NCI-H2107 treated with DMSO at 0.1 percent for 48 hours (cell line): ENCODE measurements at regions not wholly inside any gene's neighbourhood (a gene's known extent, or its start where the extent isn't known, plus 50 kb on each side); places are given as distances from the start of the nearest gene placed in this dataset.

Source experiments
- DNase-seq: peaks from one replicate; lab custom pipeline; 2025; ENCODE audit not compliant: unreplicated experiment; lab: John Stamatoyannopoulos, UW

DNA sequence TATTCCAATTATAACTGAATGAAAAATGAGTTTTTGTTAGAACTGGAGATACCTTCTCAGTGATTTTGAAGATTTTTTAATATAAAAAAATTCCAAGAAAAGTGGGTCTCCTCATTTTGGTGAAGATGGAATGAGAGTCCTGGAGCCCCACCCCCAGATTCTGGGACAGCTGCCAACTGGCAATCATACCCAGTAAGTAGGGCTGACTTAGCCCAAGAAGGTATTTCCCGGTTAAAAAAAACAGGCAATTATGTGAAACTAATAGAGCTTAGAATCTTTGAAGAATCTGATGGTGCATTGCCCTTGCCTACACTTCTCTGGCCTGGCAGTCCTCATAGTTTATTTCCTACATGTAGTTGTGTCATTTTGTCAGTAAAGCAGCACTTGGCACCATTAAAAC, 52.8 kb upstream of the VWDE start:
- DNase-seq, result no peak

DNA sequence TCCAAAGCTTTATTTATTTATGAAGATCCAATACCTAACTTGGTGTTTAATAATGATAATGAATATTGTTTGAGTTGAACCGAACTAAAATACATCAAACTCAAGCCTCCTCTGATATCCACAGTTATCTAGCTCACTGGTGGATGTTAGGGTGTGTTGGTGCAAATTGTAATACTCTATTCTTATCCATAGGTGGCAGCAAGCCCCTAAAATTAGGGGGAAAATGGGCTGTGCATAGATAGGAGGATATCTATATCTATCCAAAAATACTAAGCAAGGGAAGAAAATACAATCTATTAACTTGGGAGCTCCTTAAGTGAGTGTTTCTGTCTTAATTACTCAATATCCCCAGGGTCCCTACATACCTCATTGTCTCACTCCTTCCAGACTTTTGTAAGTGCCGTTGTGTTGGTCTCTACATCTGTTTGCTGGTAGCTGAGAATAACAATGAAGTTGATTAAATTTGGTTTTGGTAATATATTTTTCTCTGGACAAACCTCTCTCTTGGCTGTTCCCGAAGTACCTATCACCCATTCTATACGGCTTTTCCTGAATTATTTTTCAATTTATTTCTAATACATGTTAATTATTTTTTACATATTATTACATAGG, 55.0 kb upstream of the VWDE start:
- DNase-seq, result peak; percentile 65

- DNase-seq, result no peak
These were observed 64.2 kb upstream of the VWDE start for GRCh38 chr7:12467837-12468236.

DNA sequence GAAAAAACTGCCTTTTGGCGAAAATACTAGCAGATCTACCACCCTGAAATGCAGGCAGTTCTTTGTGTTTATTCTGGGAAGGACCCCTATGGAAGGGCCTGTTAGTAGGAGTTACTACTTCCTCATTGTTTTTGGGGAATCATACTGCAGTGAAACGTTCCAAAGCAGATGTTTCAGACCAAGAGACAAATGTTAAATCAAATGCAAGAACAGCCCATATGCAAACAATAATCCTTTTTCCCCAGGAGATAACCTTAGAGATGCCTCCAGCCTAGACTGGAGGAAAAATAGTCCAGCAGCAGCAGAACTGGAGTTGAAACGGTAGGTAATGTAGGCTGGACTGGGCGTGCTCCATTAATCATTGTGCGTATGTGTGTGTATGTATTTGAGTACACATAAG, 65.9 kb upstream of the VWDE start:
- no peak for DNase-seq

GRCh38 chr7:12470930-12471329, 67.3 kb upstream of the VWDE start:
- no peak for DNase-seq

GRCh38 chr7:12474035-12474434, 70.4 kb upstream of the VWDE start:
- DNase-seq, result no peak

- no peak for DNase-seq
These were observed 71.8 kb upstream of the VWDE start for GRCh38 chr7:12475362-12476063.

- no peak for DNase-seq
These were observed 74.0 kb upstream of the VWDE start for GRCh38 chr7:12477620-12478019.

DNA sequence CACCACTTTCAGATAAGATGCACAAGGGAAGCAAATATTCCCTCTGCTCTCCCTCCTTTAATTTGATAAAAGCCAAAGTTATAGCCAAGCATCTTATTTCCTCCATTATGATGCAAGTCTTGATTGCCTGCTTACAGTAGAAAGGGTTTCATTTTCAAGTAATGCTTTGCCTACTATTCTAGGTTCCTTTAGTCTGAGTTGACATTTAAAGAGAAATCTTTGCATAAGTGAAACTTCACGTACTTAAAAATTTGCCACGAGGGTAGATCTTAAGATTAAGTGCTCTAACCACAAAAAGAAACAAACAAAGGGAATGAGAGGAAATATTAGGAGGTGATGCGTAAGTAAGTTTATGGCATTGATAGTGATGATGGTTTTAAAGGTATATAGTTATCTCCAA, 78.1 kb upstream of the VWDE start:
- DNase-seq, result no peak

- DNase-seq, result no peak
These were observed 82.2 kb upstream of the VWDE start for GRCh38 chr7:12485845-12486244.

DNA sequence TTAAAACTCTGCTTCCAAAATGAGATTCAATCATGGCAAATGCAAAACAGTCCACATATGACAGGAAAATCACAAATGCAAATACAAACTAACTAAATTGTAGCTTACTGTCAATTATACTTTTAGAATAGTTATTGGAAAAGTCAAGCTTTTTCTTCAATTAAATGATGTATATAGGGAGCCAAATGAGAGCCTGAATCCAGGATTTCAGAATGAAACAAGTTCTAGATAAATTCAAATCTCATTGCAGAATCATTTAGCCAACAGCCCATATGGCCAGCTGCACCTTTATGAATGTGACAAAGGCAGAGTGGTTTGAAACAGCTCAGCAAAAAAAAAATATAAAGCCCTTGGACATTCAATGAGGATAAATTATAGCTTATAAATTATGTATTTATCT, 82.2 kb upstream of the SCIN start:
- no peak for DNase-seq

DNA sequence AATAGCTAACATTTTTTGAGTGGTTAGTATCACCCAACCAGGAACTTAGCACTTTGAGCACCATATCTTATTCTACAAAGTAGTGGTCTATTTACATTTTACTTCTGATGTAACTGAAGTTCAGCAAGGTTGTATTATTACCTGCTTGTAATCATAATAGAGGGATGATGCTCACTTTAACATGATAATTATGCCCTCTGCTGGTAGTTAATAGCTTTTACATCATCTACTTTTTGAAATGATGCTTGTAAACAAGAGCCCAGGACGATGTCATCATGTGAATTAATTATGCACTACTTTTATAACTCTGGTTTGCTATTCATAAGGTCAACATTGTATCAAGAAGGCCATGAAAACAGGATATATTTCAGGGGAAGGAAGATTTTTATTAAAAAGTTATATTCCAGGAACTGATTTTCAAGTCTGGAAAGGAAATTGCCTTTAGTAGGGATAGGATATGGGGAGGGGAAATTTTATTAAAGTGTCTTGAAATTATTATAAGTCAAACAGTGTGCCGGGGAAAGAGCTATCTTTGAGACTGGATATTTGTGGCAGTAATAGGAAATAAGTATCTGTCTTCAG, 80.3 kb upstream of the SCIN start:
- peak; percentile 71 for DNase-seq

DNA sequence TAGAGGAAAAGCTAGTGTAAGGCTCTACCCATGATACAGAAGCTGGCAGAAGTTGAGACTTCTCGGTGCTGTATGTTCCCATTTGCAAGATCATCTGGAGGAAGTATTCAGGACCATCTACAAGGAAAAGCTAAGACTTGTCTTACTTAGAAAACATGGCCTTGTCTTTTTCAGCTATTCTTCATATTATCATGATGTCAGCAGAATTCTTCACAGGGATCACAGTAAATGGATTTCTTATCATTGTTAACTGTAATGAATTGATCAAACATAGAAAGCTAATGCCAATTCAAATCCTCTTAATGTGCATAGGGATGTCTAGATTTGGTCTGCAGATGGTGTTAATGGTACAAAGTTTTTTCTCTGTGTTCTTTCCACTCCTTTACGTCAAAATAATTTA, 79.6 kb upstream of the SCIN start:
- no peak for DNase-seq

DNA sequence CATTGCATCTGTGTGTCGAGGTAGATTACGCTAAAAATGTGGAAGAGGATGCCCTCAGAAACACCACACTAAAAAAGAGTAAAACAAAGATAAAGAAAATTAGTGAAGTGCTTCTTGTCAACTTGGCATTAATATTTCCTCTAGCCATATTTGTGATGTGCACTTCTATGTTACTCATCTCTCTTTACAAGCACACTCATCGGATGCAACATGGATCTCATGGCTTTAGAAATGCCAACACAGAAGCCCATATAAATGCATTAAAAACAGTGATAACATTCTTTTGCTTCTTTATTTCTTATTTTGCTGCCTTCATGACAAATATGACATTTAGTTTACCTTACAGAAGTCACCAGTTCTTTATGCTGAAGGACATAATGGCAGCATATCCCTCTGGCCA, 79.0 kb upstream of the SCIN start:
- no peak for DNase-seq

- no peak for DNase-seq
These were observed 77.1 kb upstream of the SCIN start for GRCh38 chr7:12493407-12493806.

DNA sequence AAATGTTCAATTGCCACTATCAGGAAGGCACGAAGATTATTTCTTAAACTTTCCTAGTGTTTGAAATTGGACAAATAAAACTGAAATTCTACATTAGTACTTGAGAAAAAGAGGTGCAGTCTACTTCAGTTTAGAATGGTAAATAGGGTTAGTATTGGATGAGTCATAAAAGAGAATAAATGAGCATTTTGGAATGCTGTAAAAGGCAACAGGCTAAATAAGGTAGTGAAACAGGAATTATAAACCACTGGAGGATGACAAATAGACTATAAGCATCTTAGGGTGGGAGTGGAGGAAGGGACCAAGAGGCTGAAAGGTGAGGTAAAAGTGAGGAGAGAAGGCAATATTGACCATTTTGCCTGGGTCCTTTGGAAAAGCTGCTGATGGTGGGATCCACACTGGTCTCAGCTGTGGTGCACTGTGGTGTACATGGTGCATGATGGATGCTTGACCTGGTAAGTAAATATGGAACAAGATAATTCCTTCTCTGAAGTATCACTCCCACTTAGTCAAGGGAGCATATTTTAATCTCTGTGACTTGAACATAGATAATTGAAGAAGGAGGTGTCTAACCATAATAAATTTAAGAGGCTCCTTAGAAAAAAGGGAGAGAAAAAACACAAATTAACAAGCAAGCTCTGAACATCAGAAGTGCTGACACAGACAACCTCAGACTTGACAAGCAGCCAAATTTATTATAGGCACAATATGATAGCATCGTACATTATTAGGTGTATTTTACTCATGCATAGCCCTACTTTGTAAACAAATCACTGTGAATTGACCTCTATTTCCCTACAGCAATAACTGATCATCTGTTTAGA, 76.4 kb upstream of the SCIN start:
- DNase-seq, result no peak

- DNase-seq, result no peak
These were observed 75.9 kb upstream of the SCIN start for GRCh38 chr7:12494687-12495024.

- peak; percentile 55 for DNase-seq
These were observed 73.4 kb upstream of the SCIN start for GRCh38 chr7:12496901-12497674.

DNA sequence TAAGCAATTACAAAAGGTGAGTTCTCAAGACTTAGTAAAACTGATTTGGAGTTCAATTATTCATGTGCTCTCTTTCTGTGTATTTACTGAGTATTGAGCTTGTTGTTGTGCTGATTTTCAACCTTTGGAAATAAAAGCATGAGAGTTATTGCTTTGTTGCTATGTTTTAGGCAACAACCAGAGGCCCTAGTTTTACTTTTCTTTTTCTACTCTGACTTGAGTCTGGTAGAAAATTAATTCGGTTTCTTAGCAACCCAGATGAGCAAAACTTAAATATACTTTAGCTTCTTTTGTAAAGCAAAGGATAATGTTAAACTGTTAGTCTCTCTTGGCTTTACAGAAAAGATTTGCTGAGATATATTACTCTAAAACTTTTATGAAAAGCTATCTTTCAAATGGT, 66.4 kb upstream of the SCIN start:
- no peak for DNase-seq

DNA sequence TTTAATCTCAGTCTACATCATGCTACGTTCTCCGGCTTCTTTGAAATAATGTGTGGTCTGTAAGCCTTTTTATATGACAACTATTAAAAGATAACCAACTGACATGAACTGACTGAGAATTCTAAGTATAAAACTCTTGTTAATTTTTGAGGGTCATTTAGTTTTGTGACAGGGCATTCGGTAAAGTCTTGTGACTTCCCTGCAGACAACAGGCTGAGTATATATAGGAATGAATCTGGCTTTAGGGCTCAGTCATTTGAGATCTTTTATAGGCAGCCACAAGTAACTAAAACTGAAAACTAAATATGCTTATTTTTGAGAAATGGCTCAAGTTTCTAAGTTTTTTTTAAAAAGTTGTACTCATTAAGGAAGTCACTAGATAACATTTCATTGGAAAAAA, 62.5 kb upstream of the SCIN start:
- no peak for DNase-seq

GRCh38 chr7:12508554-12508953, 62.0 kb upstream of the SCIN start:
- no peak for DNase-seq
